Vagina (tissue), 2 donors: ENCODE measurements at regions not wholly inside any gene's neighbourhood (a gene's known extent, or its start where the extent isn't known, plus 50 kb on each side); places are given as distances from the start of the nearest gene placed in this dataset.

Source experiments
- DNase-seq, 2 donors: peaks; one replicate each; pipeline ENCODE4 v3.0.0-alpha.2; 2017; ENCODE audit errors: extremely low spot score in 2 of 2
- H3K27ac ChIP-seq: fragments of 200-600 bp; sonication (generic); one replicate; pipeline ENCODE4 v1.5.1; 2019
- H3K27me3 ChIP-seq: fragments of 200-600 bp; sonication (generic); one replicate; pipeline ENCODE4 v1.5.1; 2019
- H3K36me3 ChIP-seq, 2 donors: fragments of 200-600 bp; sonication (generic); one replicate each; pipeline ENCODE4 v1.5.1; 2017 to 2019
- H3K4me1 ChIP-seq: fragments of 200-600 bp; sonication (generic); one replicate; pipeline ENCODE4 v1.5.1; 2019
- H3K4me3 ChIP-seq, 2 donors: fragments of 200-600 bp; sonication (generic); 1 replicate in 1 of 2; 2 replicates in 1 of 2; pipeline ENCODE4 v1.5.1; 2016 to 2019
- H3K9me3 ChIP-seq: fragments of 200-600 bp; sonication (generic); one replicate; pipeline ENCODE4 v1.5.1; 2019
- POLR2A ChIP-seq, 2 donors: fragments of 450-650 bp; IDR thresholded peaks; one replicate each; pipeline ENCODE4 v1.6.1; 2017; ENCODE audit warnings: antibody characterized with exemption in 2 of 2, mild to moderate bottlenecking in 2 of 2, moderate library complexity in 2 of 2
- POLR2AphosphoS5 ChIP-seq, 2 donors: sonication (generic); formaldehyde crosslinking; IDR thresholded peaks; one replicate each; pipeline ENCODE4 v1.9.0; 2017; ENCODE audit warnings: antibody characterized with exemption in 2 of 2, mild to moderate bottlenecking in 2 of 2, low read depth in 1 of 2; ENCODE audit not compliant: insufficient read depth in 1 of 2
- intact Hi-C: fragments of 100-400 bp; cut with DNase I; formaldehyde crosslinking; loops from one replicate; pipeline ENCODE4 v1.15.1; 2023
- TF ChIP-seq, protein P1 (sequence below), 3 experiments: fragments of 450-650 bp in 2 of 3; fragments of 200-600 bp in 1 of 3; sonication (generic) in 1 of 3; IDR thresholded peaks; one replicate each; pipeline ENCODE4 v1.5.1; 2017 to 2019; ENCODE audit warnings: antibody characterized with exemption in 3 of 3, mild to moderate bottlenecking in 2 of 3, moderate library complexity in 2 of 3

DNA sequence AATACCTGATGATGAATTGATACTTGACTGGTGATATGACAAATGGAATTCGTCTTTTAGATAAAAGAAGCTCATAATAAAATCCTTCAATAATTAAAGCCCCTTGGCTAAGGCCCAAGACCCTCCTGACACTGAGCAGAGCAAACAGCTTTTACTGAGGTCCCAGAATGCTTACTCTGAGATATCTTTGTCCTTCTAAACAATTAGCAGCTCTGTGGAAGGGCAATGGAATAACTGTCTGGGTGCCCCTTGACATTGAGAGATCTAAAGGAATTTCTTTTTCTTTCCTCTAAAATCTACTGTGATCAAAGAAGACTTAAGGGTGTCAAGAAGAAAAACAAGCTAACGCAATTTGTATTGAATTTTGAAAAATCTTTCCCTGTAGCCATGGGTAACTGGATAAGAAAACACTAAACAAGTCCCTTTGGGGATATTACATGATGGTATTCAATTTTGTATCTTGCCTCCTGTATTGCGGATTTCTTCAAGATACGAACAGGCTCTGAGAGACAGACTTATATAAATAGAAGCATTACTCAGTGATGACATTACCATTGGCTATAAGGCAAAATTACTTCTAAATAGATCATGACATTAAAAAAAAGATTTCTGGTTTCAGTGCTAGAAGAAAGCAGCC is 128.8 kb downstream of the MREG start:
- no peak overlapping the region for H3K27ac ChIP-seq
- H3K27me3 ChIP-seq, result no peaks in the 10 kb centered on the region
- peaks cover 3% of the 10 kb centered on the region for H3K4me1 ChIP-seq
- TF ChIP-seq POLR2AphosphoS5 (IDR thresholded peaks at IDR 0.05; ENCODE audit: insufficient read depth in 1 of 2, low read depth in 1 of 2) (no peak), POLR2A (IDR thresholded peaks at IDR 0.05) (no peak)
- TF ChIP-seq, protein P1, sequence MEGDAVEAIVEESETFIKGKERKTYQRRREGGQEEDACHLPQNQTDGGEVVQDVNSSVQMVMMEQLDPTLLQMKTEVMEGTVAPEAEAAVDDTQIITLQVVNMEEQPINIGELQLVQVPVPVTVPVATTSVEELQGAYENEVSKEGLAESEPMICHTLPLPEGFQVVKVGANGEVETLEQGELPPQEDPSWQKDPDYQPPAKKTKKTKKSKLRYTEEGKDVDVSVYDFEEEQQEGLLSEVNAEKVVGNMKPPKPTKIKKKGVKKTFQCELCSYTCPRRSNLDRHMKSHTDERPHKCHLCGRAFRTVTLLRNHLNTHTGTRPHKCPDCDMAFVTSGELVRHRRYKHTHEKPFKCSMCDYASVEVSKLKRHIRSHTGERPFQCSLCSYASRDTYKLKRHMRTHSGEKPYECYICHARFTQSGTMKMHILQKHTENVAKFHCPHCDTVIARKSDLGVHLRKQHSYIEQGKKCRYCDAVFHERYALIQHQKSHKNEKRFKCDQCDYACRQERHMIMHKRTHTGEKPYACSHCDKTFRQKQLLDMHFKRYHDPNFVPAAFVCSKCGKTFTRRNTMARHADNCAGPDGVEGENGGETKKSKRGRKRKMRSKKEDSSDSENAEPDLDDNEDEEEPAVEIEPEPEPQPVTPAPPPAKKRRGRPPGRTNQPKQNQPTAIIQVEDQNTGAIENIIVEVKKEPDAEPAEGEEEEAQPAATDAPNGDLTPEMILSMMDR (IDR thresholded peaks at IDR 0.05), result no peak
- no peaks in the 10 kb centered on the region for H3K9me3 ChIP-seq
- no peak for DNase-seq
- intact Hi-C loops, result no loop called here
- no peak overlapping the region for H3K4me3 ChIP-seq
- no peaks in the 10 kb centered on the region for H3K36me3 ChIP-seq

DNA sequence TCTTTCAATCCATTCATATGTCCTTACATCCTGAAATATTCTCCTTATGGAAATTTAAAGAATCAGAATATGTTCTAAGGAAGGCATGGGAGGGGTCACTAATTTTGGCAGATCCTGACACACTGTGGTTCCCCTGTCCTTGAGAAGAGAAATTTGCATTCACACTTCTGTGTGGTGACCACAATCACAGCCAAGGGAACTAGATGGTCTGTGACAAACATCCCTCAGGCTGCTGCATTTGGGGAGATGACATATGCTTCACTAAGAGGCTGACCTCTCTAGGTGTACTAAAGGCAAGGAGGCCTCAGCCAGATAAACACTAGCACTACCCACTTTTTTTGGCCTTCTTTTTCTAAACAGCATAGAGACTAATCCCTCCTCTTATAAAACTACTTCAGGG is 129.6 kb downstream of the MREG start:
- Histone ChIP-seq H3K36me3 (no peaks in the 10 kb centered on the region), H3K4me1 (peaks cover 3% of the 10 kb centered on the region), H3K4me3 (no peak overlapping the region), H3K27ac (no peak overlapping the region), H3K9me3 (no peaks in the 10 kb centered on the region), H3K27me3 (no peaks in the 10 kb centered on the region)
- no peak for DNase-seq
- intact Hi-C loops, result no loop called here
- TF ChIP-seq POLR2A (IDR thresholded peaks at IDR 0.05), result no peak
- TF ChIP-seq POLR2AphosphoS5 (IDR thresholded peaks at IDR 0.05; ENCODE audit: insufficient read depth in 1 of 2, low read depth in 1 of 2), result no peak
- TF ChIP-seq, protein P1 (IDR thresholded peaks at IDR 0.05), result no peak

DNA sequence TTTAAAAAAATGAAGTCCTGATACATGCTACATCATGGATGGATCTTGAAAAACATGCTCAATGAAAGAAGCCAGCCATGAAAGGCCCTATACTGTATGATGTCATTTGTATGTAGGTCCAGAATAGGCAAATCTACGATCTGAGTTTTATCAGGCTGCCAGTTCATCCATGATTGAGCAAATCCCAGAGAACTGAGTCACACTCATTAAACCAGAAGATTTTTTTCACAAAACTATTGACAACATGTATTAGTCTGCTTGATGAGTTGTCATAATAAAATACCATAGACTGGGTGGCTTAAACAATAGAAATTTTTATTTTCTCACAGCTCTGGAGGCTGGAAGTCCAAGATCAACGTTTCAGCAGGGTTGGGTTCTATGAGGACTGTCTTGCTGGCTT is 130.7 kb downstream of the MREG start:
- Histone ChIP-seq H3K27ac (no peak overlapping the region), H3K36me3 (no peaks in the 10 kb centered on the region), H3K27me3 (no peaks in the 10 kb centered on the region), H3K4me3 (no peak overlapping the region), H3K9me3 (no peaks in the 10 kb centered on the region), H3K4me1 (no peaks in the 10 kb centered on the region)
- intact Hi-C loops, result no loop called here
- TF ChIP-seq, protein P1 (IDR thresholded peaks at IDR 0.05), result no peak
- no peak for TF ChIP-seq POLR2A (IDR thresholded peaks at IDR 0.05)
- TF ChIP-seq POLR2AphosphoS5 (IDR thresholded peaks at IDR 0.05; ENCODE audit: insufficient read depth in 1 of 2, low read depth in 1 of 2), result no peak
- no peak for DNase-seq

- no peak for TF ChIP-seq POLR2A (IDR thresholded peaks at IDR 0.05)
- TF ChIP-seq, protein P1 (IDR thresholded peaks at IDR 0.05), result no peak
- no peak for TF ChIP-seq POLR2AphosphoS5 (IDR thresholded peaks at IDR 0.05; ENCODE audit: insufficient read depth in 1 of 2, low read depth in 1 of 2)
- intact Hi-C loops, result no loop called here
- no peak for DNase-seq
- H3K4me1 ChIP-seq, result no peaks in the 10 kb centered on the region
- H3K9me3 ChIP-seq, result no peaks in the 10 kb centered on the region
- H3K4me3 ChIP-seq, result no peak overlapping the region
- H3K27me3 ChIP-seq, result no peaks in the 10 kb centered on the region
- H3K27ac ChIP-seq, result no peak overlapping the region
- no peaks in the 10 kb centered on the region for H3K36me3 ChIP-seq
These were observed 131.8 kb downstream of the MREG start for GRCh38 chr2:215881582-215881981.

DNA sequence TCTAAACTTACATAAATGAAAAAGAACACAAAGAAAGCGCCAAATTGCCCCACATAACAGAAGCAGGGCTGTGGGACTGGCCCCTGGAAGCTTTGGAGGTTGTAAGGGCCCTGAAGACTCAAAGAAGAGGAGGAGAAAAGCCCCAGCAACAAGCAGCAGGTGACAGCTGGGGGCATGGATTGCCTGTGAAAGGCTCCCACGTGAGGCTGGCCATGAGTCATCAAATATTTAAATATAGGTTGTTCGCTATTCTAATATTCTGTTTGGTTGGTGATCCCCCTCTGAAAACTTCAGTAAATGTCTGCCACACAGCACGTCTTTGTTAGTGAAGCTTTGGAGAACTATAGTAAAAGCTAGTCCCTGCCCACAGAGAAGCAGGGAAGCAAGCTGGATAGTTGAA is 132.4 kb downstream of the MREG start:
- no peak for TF ChIP-seq POLR2A (IDR thresholded peaks at IDR 0.05)
- TF ChIP-seq, protein P1 (IDR thresholded peaks at IDR 0.05), result no peak
- TF ChIP-seq POLR2AphosphoS5 (IDR thresholded peaks at IDR 0.05; ENCODE audit: insufficient read depth in 1 of 2, low read depth in 1 of 2), result no peak
- H3K27me3 ChIP-seq, result no peaks in the 10 kb centered on the region
- no peaks in the 10 kb centered on the region for H3K9me3 ChIP-seq
- no peaks in the 10 kb centered on the region for H3K4me1 ChIP-seq
- intact Hi-C loops, result no loop called here
- DNase-seq, result no peak
- H3K27ac ChIP-seq, result no peak overlapping the region
- no peak overlapping the region for H3K4me3 ChIP-seq
- no peaks in the 10 kb centered on the region for H3K36me3 ChIP-seq
